ENCODE measurements at regions not wholly inside any gene's neighbourhood (a gene's known extent, or its start where the extent isn't known, plus 50 kb on each side); places are given as distances from the start of the nearest gene placed in this dataset.
"Not testable (repeated sequence)": the region's sequence is repeated elsewhere in the genome, so short reads cannot be mapped to it uniquely, and the experiment has no call there.

- DNase-seq, result no peak
Observed at GRCh38 chr6:135129136-135129856, 51.8 kb upstream of the MYB start.

- DNase-seq, result no peak
Observed at GRCh38 chr6:135128268-135128914, 52.7 kb upstream of the MYB start.

DNA sequence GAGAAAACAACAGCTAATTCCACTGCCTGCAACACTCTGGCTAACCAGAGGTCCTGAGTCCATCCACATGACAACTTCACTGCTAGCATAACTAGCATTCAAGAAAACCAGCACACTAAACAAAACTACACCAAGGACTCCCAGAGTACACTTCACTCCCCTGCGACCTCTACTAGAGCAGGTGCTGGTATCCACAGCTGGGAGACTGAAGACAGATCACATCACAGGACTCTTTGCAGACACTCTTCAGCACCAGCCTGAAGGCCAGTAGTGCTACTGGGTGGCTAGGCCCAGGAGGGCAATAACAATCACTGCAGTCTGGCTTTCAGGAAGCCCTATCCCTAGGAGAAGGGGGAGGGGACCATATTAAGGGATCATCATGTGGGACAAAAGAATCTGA, 54.4 kb upstream of the MYB start:
- DNase-seq, result no peak

GRCh38 chr6:135126034-135126433, 55.1 kb upstream of the MYB start:
- DNase-seq, result no peak

DNA sequence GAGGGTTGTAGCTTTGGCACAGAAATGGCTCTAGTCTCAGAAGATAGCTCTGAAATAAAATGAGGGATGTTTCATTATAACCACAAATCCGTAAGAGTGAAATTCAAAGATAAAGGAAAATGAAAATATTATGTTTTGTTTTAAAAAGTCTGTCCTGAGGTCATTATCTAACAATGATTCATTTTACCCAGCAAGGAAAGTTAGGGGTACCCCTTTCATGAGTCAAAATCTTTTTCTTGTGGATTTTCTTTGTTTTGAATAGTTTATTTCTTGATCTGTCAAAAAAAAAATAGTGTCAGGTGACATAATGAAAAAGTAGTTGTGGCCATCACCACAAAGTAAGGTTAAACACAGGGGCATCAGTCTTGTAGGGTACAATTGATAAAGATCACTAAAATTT, 59.7 kb upstream of the MYB start:
- no peak for DNase-seq

DNA sequence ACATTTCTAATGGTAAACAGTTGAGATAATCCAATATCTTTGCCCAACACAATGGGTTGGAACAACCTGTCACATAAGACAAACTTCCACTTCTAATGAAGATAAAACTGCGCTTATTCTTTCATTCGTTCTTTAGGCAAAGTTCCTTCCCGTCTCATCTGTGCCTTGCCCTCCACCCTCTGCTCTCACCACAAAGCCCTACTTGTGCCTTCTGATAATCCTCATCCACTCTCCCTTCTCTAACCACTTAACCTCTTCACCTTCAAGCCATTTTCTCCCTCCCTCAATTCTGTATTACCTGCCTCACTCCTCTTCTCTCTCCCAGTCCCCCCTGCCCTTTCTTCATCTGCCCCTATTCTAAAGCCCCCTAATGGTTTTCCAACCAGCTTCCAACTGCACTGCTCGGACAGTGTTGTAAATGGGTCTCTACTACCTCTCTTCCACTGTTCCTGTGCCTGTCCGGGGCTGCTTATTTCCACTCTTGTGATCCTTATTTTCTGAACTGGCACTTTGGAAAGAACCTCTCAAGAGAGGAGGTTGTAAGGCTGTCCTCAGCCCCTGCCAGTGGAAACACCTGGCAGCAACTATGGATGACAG, 62.9 kb upstream of the MYB start:
- no peak for DNase-seq

DNA sequence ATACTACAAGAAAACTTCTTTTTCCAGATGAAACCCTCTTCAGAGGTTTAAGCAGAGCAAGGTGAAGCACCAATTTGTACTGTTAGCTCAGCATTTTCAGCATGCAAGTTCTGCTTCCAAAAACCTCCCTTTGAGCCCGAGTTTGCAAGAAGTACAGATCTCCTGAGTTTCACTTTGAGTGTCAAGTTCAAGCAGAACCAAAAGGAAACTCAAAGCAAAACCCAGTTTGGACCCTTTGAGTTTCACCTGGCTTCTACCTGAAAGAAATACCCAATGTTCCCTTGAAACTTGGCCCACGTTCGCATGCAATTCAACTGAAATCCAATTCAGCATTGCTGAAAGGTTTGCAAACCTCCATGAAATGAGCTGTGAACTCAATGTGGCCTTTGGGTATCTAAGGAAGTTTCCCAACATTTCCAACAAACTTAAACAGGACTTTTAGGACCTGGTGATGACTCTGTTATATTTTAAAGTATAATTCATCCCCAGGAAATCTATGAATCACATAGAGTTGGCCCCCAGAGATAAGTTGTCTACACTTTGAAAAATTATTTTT, 62.9 kb upstream of the HBS1L start:
- no peak for DNase-seq

DNA sequence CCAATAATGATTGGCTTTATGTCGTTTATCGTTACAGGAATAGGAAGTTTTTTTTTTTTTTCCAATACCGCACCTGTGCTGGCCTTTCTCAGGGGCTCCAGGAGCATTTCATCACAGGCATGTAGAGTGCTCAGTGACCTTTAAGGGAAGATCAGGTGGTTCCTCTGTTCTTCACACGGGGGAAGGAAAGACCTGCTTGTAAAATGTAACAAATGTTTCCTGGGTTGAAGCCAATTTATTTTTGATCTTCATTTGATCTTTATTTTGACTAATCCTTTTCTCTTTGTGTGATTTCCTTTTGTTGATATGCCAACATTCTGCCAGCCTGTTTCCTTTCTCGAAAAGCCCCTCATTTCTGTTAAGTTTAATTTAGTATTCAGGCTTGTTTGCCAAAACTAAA, 61.9 kb upstream of the HBS1L start:
- peak; percentile 1 for DNase-seq

DNA sequence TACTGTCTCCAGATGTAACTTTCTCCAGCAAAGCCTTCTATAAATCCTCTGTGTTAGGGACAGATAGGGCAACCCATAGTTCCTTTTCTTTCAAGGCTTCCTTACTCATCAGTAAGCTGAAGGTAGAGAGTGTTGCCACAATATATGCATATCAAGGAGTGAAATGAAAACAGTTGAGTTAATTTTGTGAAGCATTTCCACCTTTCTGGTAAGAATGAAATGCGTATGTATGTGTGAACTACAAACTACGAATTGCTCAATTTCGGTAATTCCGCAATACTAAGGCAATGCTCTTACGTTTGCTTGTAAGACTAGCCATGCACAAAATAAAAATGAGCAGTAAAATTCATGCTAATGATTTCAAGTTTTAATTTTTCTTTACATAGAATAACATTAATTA, 61.2 kb upstream of the HBS1L start:
- no peak for DNase-seq

GRCh38 chr6:135115411-135115810, 60.8 kb upstream of the HBS1L start:
- no peak for DNase-seq

DNA sequence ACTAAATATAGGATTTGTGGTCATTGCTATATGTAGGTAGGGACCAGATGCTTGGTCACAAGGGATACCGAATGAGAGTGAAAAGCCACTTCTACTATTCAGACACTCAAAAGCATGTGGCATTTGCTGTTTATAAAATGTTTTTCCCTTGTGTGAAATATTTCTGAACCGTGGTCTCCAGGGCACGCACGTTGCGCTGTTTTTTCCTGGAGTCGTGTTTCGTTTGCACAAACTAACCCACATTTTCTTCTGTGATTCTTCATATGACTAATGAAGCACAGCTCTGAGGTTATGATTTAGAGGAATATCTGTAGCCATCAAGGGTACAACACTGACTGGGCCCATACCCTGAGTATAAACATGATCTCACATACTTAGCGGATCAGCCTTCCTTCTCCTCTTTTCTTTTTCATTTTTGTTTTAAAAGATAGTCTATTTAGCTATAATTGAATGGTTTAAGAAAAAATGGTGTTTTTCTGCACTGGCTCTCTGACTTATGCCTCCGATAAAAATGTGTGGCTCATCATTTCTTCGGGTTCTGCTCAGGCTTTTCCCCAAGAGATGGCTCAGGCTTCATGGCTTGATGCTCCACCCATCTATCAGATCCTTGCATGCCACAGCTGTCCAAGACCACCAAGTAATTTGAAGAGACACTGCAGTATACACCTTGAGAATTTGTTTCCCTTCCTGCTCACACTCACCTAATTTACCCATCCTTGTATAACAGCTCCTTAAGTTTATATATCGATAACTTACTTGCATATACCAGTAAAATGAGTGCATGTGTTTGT, 59.9 kb upstream of the HBS1L start:
- no peak for DNase-seq

DNA sequence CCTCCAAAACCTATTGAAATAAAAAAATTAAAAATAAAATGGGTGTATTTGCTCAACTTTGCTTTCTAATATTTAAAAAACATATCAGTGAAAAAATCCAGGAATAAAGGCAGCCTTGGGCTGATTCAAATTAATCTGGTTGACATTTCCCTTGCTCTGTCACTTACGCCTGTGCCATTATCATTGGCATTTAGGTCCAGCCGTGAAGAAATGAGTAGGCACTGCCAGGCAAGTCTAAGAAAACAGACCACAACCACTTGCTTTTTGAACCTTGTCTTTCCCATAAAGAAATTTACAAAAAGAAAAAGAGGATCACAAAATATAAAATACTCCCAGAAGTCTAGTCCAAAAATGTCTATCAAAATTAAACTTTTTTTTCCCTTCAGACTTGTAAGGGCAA, 59.2 kb upstream of the HBS1L start:
- DNase-seq, result no peak

DNA sequence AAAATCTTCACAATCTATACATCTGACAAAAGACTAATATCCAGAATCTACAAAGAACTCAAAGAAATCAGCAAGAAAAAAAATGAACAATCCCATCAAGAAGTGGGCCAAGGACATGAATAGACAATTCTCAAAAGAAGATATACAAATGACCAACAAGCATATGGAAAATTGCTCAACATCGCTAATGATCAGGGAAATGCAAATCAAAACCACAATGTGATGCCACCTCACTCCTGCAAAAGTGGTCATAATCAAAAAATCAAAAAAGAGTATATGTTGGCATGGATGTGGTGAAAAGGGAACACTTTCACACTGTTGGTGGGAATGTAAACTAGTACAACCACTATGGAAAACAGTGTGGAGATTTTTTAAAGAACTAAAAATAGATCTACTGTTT, 58.3 kb upstream of the HBS1L start:
- not testable (repeated sequence) for DNase-seq

DNA sequence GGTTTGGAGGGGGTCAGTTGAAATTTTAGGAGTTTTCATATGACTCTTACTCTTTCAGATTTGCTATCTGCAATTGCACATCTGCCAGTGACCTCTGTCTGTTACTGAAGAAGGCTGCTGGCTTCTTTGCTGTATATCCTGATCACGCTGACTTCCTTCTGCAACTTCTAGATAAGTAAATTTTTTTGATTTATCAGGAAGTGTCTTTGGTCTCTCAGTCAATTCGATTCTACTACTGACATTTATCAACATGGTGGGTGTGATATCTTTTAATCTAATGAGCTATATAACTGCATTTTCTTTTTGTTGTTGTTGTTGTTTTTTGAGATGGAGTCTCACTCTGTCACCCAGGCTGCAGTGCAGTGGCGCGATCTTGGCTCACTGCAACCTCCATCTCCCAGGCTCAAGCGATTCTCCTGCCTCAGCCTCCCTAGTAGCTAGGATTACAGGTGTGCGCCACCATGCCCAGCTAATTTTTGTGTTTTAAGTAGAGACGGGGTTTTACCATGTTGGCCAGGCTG, 55.7 kb upstream of the HBS1L start:
- not testable (repeated sequence) for DNase-seq

DNA sequence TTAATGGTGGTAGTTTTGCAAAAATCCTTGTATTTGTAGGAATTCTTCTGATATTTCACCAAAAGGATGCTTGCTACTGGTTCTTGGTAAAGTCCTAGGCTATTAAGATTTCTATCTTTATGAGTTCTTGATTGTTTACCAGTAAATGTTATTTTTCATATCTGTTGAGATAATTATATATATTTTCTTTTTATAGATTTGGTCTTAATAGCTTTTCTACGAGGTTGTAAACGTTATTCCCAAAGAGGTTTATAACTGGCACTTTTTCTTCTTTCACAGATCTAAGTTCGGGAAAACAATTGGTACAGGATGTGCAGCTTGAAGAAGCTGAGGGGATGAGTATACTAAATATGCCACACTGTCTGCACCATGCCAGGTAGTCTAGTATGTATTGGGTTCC, 55.1 kb upstream of the HBS1L start:
- no peak for DNase-seq

DNA sequence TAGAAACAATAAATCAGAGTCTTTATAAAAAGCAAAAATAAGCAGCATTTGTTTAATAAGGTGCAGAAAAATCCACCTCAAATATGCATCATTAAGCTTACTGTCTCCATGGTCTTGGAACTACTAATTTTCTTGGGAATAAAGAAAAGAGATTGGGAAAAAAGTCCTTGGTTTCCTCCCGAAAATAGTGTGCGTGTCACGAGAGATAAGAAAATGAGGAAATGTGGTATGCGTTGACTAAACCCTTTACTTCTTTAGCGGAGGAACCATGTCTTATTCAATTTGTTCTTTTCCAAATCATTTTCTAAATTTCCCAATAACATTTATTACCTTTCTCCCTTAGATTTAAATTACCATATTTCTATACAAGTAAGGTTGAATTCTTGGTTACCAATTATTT, 54.1 kb upstream of the HBS1L start:
- DNase-seq, result no peak

DNA sequence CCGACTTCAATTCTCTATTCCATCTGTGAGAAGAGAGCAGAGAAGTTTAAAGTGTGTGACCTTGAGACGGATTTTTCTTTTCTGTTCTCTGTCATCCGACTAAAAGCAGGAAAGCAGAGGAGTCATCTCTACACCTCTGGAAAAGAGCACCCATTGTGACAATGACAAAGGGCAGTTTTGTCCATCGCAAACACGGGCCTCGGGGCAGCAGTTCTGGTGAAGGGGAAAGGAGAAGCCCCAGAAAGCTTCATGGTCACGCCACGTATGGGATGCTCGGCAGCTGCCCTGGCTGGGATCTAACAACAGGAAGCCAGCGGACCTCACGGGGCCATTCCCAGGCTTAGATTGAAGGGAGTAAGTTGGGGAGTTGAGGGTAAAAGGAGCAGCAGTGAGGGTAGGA, 52.0 kb upstream of the HBS1L start:
- DNase-seq, result no peak

DNA sequence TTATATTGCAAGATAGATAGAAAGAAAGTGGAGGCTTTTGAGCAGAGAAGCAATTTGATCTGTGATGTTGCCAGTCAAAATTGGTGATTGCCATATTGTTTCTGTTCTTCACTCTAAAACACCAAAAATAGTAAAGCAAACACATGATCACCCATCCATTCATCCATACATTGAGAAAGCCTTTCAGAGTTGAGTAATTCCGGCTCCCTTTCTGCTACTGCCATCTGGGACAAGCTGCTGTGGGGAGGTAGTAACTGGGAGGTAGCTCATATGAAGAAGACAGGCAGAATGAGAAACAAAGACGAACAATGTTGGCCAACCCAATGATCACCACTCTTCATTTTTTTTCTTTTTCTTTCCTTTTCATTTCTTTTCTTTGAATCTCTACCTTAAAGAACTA, 51.1 kb upstream of the HBS1L start:
- DNase-seq, result no peak

DNA sequence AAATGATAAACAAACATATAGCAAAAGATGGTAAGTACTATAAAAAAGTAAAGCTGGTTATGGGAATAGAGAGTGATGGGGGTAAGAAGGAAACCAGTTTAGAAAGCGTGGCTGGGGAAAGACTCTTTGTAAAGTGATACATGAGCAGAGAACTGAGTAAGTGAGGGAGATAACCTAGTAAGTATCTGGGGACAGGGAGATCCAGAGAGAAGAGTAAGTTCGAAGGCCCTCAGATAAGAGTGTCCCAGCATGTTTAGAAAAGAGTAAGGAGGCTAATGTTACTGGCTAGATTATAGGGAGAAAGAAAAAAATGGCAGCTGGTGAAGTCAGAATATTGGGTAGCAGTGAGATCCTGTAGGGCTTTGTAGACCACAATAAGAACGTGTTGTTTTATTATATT, 50.7 kb upstream of the HBS1L start:
- DNase-seq, result no peak
